ENCODE measurements at regions not wholly inside any gene's neighbourhood (a gene's known extent, or its start where the extent isn't known, plus 50 kb on each side); places are given as distances from the start of the nearest gene placed in this dataset.

- TF ChIP-seq, protein P1, sequence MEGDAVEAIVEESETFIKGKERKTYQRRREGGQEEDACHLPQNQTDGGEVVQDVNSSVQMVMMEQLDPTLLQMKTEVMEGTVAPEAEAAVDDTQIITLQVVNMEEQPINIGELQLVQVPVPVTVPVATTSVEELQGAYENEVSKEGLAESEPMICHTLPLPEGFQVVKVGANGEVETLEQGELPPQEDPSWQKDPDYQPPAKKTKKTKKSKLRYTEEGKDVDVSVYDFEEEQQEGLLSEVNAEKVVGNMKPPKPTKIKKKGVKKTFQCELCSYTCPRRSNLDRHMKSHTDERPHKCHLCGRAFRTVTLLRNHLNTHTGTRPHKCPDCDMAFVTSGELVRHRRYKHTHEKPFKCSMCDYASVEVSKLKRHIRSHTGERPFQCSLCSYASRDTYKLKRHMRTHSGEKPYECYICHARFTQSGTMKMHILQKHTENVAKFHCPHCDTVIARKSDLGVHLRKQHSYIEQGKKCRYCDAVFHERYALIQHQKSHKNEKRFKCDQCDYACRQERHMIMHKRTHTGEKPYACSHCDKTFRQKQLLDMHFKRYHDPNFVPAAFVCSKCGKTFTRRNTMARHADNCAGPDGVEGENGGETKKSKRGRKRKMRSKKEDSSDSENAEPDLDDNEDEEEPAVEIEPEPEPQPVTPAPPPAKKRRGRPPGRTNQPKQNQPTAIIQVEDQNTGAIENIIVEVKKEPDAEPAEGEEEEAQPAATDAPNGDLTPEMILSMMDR (optimal IDR thresholded peaks at IDR 0.05 in 1 of 3, IDR thresholded peaks at IDR 0.05 in 1 of 3, conservative IDR thresholded peaks at IDR 0.05 in 1 of 3; ENCODE audit: extremely low read depth in 1 of 3, insufficient read depth in 2 of 3, low read length in 3 of 3): no peak
- TF ChIP-seq EZH2 (IDR thresholded peaks at IDR 0.05; ENCODE audit: low read length): no peak
Measured at GRCh38 chr9:81096625-81097024, 592.7 kb downstream of the TLE1 start.
